ENCODE measurements at regions not wholly inside any gene's neighbourhood (a gene's known extent, or its start where the extent isn't known, plus 50 kb on each side); places are given as distances from the start of the nearest gene placed in this dataset.

GRCh38 chr5:74454263-74455030 is 186.1 kb downstream of the ENC1 start:
- no peak for TF ChIP-seq MXI1 (conservative IDR thresholded peaks at IDR 0.05; ENCODE audit: poor library complexity, severe bottlenecking)
- no peak for TF ChIP-seq TAF1 (IDR thresholded peaks at IDR 0.05; ENCODE audit: low read depth)
- TF ChIP-seq, protein P1, sequence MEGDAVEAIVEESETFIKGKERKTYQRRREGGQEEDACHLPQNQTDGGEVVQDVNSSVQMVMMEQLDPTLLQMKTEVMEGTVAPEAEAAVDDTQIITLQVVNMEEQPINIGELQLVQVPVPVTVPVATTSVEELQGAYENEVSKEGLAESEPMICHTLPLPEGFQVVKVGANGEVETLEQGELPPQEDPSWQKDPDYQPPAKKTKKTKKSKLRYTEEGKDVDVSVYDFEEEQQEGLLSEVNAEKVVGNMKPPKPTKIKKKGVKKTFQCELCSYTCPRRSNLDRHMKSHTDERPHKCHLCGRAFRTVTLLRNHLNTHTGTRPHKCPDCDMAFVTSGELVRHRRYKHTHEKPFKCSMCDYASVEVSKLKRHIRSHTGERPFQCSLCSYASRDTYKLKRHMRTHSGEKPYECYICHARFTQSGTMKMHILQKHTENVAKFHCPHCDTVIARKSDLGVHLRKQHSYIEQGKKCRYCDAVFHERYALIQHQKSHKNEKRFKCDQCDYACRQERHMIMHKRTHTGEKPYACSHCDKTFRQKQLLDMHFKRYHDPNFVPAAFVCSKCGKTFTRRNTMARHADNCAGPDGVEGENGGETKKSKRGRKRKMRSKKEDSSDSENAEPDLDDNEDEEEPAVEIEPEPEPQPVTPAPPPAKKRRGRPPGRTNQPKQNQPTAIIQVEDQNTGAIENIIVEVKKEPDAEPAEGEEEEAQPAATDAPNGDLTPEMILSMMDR (IDR thresholded peaks at IDR 0.05; ENCODE audit: poor library complexity, severe bottlenecking), result no peak
- no peak for TF ChIP-seq RAD21 (conservative IDR thresholded peaks at IDR 0.05)
- TF ChIP-seq EZH2 (IDR thresholded peaks at IDR 0.05; ENCODE audit: borderline replicate concordance, insufficient read depth, low read length, poor library complexity, severe bottlenecking), result no peak
- no peak for TF ChIP-seq SMC3 (conservative IDR thresholded peaks at IDR 0.05; ENCODE audit: poor library complexity)
- TF ChIP-seq REST (IDR thresholded peaks at IDR 0.05; ENCODE audit: borderline replicate concordance), result no peak
- TF ChIP-seq EP300 (conservative IDR thresholded peaks at IDR 0.05; ENCODE audit: poor library complexity, severe bottlenecking), result no peak
- no peak for TF ChIP-seq POLR2AphosphoS5 (IDR thresholded peaks at IDR 0.05)
- H3K36me3 ChIP-seq (ENCODE audit: insufficient read depth, low read length), result no peaks in the 10 kb centered on the region
- no peaks in the 10 kb centered on the region for H4K20me1 ChIP-seq (ENCODE audit: insufficient read depth)
- no peaks in the 10 kb centered on the region for H3K9me2 ChIP-seq (ENCODE audit: insufficient read depth, low read length)
- H3K27me3 ChIP-seq (ENCODE audit: insufficient read depth, low read depth, low read length), result no peaks in the 10 kb centered on the region
- no peak overlapping the region for H3K4me3 ChIP-seq (ENCODE audit: low read length)
- H3K79me2 ChIP-seq (replicated peaks; ENCODE audit: insufficient read depth, low read length), result no peaks in the 10 kb centered on the region
- no peaks in the 10 kb centered on the region for H3K9me3 ChIP-seq (ENCODE audit: low read length)
- H3K9ac ChIP-seq (ENCODE audit: low read length), result no peak overlapping the region
- H3K4me2 ChIP-seq (ENCODE audit: low read length), result no peak overlapping the region
- H2AFZ ChIP-seq (ENCODE audit: low read depth, low read length), result no peak overlapping the region
- H3F3A ChIP-seq (ENCODE audit: insufficient read depth, low read length, poor library complexity, severe bottlenecking), result no peaks in the 10 kb centered on the region
- no peak overlapping the region for H3K27ac ChIP-seq (ENCODE audit: low read length)

DNA sequence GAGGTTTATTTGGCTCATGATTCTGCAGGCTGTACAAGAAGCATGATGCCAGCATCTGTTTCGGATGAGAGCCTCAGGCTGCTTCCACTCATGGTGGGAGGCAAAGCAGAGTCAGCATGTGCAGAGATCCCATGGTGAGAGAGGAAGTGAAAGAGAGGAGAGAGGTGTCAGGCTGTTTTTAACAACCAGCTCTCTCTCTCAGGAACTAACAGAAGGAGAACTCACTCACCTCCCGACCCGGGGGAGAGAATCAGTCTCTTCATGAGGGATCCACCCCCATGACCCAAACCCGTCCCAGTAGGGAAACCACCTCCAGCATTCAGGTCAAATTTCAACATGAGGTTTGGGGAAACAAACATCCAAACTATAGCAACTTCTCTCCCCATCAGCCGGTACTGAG is 187.7 kb downstream of the ENC1 start:
- Histone ChIP-seq H3K79me2 (replicated peaks; ENCODE audit: insufficient read depth, low read length) (no peaks in the 10 kb centered on the region), H2AFZ (ENCODE audit: low read depth, low read length) (no peak overlapping the region), H3K9ac (ENCODE audit: low read length) (no peak overlapping the region), H3K9me3 (ENCODE audit: low read length) (no peaks in the 10 kb centered on the region), H3K4me3 (ENCODE audit: low read length) (no peak overlapping the region), H4K20me1 (ENCODE audit: insufficient read depth) (no peaks in the 10 kb centered on the region), H3K27ac (ENCODE audit: low read length) (no peak overlapping the region), H3F3A (ENCODE audit: insufficient read depth, low read length, poor library complexity, severe bottlenecking) (no peaks in the 10 kb centered on the region), H3K27me3 (ENCODE audit: insufficient read depth, low read depth, low read length) (no peaks in the 10 kb centered on the region), H3K4me2 (ENCODE audit: low read length) (no peak overlapping the region), H3K9me2 (ENCODE audit: insufficient read depth, low read length) (no peaks in the 10 kb centered on the region), H3K36me3 (ENCODE audit: insufficient read depth, low read length) (no peaks in the 10 kb centered on the region)
- TF ChIP-seq SMC3 (conservative IDR thresholded peaks at IDR 0.05; ENCODE audit: poor library complexity) (no peak), POLR2AphosphoS5 (IDR thresholded peaks at IDR 0.05) (no peak), EZH2 (IDR thresholded peaks at IDR 0.05; ENCODE audit: borderline replicate concordance, insufficient read depth, low read length, poor library complexity, severe bottlenecking) (no peak), EP300 (conservative IDR thresholded peaks at IDR 0.05; ENCODE audit: poor library complexity, severe bottlenecking) (no peak), RAD21 (conservative IDR thresholded peaks at IDR 0.05) (no peak), REST (IDR thresholded peaks at IDR 0.05; ENCODE audit: borderline replicate concordance) (no peak), TAF1 (IDR thresholded peaks at IDR 0.05; ENCODE audit: low read depth) (no peak), MXI1 (conservative IDR thresholded peaks at IDR 0.05; ENCODE audit: poor library complexity, severe bottlenecking) (no peak)
- TF ChIP-seq, protein P1 (IDR thresholded peaks at IDR 0.05; ENCODE audit: poor library complexity, severe bottlenecking), result no peak
